Ishikawa (cell line): ENCODE measurements at regions not wholly inside any gene's neighbourhood (a gene's known extent, or its start where the extent isn't known, plus 50 kb on each side); places are given as distances from the start of the nearest gene placed in this dataset.

Experiments
- EP300 ChIP-seq: IDR thresholded peaks from 2 replicates; pipeline ENCODE4 v1.6.1; 2012; ENCODE audit warnings: borderline replicate concordance
- NFIC ChIP-seq: IDR thresholded peaks from 2 replicates; pipeline ENCODE4 v1.6.1; 2012
- RAD21 ChIP-seq: IDR thresholded peaks from 2 replicates; pipeline ENCODE4 v1.6.1; 2012; ENCODE audit warnings: low read depth
- TAF1 ChIP-seq: IDR thresholded peaks from 2 replicates; pipeline ENCODE4 v1.6.1; 2012; ENCODE audit warnings: low read depth, mild to moderate bottlenecking
- TCF12 ChIP-seq: IDR thresholded peaks from 2 replicates; pipeline ENCODE4 v1.6.1; 2012; ENCODE audit warnings: low read depth
- TEAD4 ChIP-seq: IDR thresholded peaks from 2 replicates; pipeline ENCODE4 v1.6.1; 2012
- TF ChIP-seq, protein P1 (sequence below): IDR thresholded peaks from 2 replicates; pipeline ENCODE4 v1.6.1; 2012; ENCODE audit warnings: low read depth, mild to moderate bottlenecking

DNA sequence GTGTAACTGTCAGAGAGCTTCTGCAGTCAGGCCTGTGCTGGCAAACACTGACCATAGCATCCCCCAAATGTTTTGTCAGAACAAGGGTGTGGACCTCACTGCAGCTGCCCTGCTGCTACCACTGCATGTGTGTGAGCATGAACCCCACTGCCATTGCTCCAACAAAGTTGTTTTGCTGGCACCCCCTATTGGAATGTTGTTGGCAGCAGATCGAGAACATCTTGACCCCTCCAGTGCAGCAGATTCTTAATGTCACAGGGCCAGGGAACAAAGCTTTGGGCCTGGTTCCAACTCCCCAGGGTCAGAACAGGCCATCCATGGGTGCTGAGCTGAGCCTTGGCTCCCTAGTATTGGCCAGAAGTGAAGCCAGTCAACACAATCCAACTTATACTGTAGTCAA is 1537.4 kb downstream of the NCAM2 start:
- TF ChIP-seq, protein P1, sequence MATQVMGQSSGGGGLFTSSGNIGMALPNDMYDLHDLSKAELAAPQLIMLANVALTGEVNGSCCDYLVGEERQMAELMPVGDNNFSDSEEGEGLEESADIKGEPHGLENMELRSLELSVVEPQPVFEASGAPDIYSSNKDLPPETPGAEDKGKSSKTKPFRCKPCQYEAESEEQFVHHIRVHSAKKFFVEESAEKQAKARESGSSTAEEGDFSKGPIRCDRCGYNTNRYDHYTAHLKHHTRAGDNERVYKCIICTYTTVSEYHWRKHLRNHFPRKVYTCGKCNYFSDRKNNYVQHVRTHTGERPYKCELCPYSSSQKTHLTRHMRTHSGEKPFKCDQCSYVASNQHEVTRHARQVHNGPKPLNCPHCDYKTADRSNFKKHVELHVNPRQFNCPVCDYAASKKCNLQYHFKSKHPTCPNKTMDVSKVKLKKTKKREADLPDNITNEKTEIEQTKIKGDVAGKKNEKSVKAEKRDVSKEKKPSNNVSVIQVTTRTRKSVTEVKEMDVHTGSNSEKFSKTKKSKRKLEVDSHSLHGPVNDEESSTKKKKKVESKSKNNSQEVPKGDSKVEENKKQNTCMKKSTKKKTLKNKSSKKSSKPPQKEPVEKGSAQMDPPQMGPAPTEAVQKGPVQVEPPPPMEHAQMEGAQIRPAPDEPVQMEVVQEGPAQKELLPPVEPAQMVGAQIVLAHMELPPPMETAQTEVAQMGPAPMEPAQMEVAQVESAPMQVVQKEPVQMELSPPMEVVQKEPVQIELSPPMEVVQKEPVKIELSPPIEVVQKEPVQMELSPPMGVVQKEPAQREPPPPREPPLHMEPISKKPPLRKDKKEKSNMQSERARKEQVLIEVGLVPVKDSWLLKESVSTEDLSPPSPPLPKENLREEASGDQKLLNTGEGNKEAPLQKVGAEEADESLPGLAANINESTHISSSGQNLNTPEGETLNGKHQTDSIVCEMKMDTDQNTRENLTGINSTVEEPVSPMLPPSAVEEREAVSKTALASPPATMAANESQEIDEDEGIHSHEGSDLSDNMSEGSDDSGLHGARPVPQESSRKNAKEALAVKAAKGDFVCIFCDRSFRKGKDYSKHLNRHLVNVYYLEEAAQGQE, result no peak
- TF ChIP-seq NFIC (no peak), EP300 (no peak), TEAD4 (no peak), TCF12 (no peak), RAD21 (no peak), TAF1 (no peak)
